ENCODE measurements at regions not wholly inside any gene's neighbourhood (a gene's known extent, or its start where the extent isn't known, plus 50 kb on each side); places are given as distances from the start of the nearest gene placed in this dataset.
"Not testable (repeated sequence)": the region's sequence is repeated elsewhere in the genome, so short reads cannot be mapped to it uniquely, and the experiment has no call there.

DNA sequence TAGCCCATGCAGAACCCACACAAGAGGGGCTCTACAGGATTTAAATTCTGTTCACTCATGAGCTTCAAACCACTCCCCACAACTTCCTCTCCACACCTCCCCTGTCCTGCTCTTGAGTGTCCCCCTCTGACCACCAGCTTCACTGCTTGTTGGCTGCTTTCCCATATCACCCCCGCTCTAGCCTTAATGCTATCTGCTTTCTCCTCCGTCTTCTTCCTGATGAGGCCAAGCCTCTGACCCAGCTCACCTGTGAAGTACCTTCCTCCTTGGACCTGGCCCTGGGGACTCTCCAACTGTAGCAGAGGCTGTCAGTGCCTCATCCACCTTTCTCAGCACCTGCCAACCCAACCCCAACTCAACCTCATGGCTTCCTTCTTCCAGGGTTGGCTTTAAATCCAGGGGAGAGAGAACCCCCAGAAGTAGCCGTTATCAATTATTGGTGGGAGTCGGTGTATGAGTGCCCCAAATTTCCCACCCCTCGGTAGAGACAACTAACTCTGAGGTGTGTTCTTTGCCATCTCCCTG, 174.8 kb downstream of the MINAR1 start:
- no peak for DNase-seq (ENCODE audit: low read depth)

- no peak for DNase-seq (ENCODE audit: low read depth)
These were observed 176.1 kb downstream of the MINAR1 start for GRCh38 chr15:79608066-79608864.

DNA sequence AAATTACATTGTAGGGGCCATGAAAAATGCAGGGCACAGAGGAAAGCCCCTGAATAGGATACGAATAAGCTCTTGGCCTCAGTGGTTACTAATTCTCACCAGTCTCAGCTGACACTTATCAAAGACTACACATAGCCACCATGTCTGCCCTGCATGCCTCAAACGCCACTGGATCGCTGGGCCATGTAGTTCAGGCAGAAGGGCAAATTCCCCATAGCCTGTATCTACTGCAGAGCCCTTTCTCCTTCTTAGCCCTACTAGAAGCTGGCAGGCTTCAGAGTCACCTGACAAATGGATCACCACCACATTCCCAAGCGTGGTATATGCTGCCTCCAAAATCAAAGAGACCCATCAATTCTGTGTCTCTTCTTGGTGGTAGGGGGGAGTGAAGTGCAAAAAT, 177.4 kb downstream of the MINAR1 start:
- DNase-seq (ENCODE audit: low read depth) = no peak

DNA sequence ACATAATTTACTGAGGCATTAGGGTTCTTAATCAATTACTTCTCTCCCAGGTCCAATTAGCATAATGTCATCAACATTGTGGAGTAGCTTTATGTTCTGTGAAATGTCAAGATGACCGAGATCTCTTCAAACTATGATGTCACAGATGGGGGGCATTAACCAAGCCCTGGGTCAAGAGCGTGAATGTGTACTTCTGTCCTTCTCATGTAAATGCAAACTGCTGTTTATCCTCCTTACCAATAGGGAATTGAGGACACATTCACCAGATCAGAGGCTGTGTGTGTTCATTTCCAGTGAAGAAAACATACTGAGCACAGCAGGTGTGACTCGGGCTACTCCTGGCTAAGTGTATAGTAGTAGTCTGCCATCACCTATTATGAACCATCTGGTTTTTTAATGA, 177.9 kb downstream of the MINAR1 start:
- no peak for DNase-seq (ENCODE audit: low read depth)

DNA sequence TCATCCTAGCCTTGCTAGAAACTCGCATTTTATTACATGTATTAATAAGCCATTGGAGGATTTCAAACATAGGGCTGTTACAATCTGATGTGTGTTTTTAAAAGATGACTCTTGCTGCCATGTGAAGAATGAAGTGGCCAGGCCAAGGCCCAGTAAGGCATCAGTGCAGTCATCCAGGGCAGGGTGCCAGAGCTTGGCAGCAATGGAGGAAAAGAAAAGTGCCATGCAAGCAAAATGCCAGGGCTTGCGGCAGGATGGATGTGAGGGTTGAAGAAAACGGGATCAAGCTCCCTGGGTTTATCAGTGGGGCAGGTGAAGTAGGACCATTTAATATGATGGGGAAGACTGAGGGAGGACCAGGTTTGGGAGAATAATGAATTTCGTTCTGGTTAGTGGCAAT, 183.6 kb downstream of the MINAR1 start:
- DNase-seq (ENCODE audit: low read depth) = no peak

DNA sequence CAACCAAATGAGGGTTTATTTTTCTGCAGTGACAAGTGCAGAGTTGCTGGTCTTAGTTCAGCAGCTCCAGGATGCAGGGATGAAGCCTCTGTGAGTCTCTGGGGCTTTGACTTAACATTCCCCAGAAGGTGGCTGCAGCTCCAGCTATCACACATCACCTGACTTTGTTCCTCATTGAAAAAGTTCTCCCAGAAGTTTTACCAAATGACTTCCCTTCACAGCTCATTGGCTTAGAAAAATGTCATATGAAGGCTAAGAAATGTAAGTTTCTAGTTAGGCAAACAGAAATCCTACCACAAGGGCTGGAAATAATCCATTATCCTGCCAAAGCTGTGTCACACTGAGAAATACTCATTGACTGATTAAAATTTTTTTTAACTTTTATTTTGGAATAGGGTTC, 184.9 kb downstream of the MINAR1 start:
- DNase-seq (ENCODE audit: low read depth) = no peak

DNA sequence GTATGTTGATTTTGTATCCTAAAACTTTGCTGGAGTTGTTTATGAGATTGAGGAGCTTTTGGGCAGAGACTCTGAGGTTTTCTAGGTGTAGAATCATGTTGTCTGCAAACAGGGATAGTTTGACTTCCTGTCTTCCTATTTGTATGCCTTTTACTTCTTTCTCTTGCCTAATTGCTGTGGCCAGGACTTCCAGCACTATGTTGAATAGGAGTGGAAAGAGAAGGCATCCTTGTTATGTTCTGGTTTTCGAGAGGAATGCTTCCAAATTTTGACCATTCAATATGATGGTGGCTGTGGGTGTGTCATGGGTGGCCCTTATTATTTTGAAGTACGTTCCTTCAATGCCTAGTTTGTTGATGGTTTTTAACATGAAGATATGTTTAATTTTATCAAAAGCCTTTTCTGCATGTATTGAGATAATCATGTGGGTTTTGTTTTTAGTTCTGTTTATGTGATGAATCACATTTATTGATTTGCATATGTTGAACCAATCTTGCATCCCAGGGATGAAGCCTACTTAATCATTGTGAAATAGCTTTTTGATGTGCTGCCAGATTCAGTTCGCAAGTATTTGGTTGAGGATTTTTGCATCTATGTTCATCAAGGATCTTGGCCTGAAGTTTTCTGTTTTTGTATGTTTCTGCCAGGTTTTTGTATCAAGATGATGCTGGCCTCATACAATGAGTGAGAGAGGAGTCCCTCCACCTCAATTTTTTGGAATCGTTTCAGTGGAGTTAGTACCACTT, 188.1 kb downstream of the MINAR1 start:
- no peak for DNase-seq (ENCODE audit: low read depth)

DNA sequence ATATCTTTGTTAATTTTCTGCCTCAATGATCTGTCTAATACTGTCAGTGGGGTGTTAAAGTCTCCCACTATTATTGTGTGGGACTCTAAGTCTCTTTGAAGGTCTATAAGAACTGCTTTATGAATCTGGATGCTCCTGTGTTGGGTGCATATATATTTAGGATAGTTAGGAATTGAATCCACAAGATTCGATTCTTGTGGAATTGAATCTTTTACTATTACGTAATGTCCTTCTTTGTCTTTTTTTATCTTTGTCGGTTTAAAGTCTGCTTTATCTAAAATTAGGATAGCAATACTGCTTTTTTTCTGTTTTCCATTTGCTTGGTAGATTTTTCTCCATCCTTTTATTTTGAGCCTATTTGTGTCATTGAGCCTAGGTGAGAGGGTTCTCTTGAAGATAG, 189.7 kb downstream of the MINAR1 start:
- DNase-seq (ENCODE audit: low read depth) = not testable (repeated sequence)

GRCh38 chr15:79623488-79623887, 191.4 kb downstream of the MINAR1 start:
- DNase-seq (ENCODE audit: low read depth) = no peak

DNA sequence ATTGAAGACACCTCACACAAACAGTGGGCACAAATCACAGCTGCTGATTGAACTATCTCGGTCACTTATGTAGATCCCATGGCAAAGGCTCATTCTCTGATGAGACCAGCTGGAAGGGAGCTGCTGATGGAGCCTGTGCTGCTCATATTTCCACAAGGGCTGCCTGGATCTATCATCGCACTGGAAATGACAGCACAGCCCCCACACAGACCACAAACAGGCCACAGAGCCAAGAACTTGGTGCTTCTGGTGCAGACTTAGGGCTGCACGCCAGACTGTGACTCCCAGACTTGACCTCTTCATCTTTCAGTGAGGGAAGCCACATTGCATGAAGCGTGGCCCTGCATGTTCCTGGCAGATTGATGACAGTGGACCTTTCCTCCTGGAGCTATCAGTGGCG, 197.6 kb downstream of the MINAR1 start:
- no peak for DNase-seq (ENCODE audit: low read depth)

GRCh38 chr15:79632457-79632856, 200.3 kb downstream of the MINAR1 start:
- DNase-seq (ENCODE audit: low read depth) = no peak

DNA sequence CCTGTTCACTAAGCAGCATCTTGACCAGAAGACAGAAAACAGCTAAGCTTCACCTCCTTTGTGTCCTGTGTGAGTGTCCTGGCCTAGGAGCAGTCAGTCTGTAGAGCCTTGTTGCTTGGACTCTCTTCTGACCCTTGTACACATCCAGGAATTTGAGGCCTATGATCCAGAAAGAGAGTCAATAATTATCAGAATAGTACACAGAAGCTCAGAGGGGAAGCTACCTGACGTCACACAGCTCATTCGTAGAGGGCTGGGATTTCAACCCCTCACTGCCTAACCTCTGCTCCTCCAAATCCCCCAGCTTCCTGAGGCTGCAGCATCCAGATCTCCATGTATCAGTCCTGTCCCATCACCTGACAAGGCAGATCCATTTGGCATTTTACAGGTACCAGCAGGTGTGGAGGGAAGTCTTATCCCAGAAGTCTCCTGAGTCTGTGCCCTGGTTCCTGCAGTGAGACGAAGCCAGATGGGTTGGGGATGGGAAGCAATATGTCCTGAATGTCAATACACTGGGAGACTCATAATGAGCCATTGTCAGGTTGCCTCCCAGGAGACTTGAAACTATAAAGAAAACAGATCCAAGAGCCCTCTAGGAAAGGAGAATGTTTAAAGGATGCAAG, 203.1 kb downstream of the MINAR1 start:
- DNase-seq (ENCODE audit: low read depth) = no peak

- no peak for DNase-seq (ENCODE audit: low read depth)
These were observed 203.9 kb downstream of the MINAR1 start for GRCh38 chr15:79635897-79636561.

- DNase-seq (ENCODE audit: low read depth) = no peak
These were observed 208.1 kb downstream of the MINAR1 start for GRCh38 chr15:79640206-79640605.

DNA sequence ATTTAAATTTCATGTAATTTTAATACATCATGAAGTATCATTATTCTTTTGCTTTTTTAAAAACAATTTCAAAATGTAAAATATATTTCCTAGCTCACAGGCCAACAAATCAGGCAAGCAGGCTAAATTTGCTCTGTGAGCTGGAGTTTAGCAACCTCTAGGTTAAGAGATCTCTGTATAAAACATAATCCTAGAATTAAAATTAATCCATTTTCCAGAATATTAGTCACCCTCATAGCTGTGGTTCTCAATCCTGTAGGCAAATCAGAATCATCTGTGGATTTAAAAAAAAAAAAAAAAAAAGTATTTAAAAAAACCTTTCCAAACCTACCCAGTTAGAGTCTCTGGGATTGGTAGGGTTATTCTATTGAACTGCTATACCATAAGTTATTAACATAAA, 209.7 kb downstream of the MINAR1 start:
- DNase-seq (ENCODE audit: low read depth) = no peak

GRCh38 chr15:79643393-79643792, 211.3 kb downstream of the MINAR1 start:
- DNase-seq (ENCODE audit: low read depth) = no peak

DNA sequence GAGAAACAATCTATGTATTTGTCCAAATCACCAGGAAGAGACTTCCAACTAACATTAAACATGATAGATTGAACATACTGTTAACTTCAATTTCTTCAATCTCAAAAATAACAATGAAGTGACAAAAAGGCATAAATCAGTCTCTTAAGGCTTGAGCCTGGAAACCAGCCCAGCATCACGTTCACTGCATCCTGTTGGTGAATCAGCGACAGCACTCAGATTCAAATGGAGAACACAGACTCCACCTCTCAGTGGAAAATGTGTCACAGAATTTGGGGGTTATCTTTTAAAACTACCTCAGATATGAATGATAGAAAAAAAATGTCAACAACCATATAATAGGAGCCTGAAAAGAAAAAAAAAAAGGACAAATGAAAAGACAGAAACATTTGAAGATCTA, 212.0 kb downstream of the MINAR1 start:
- no peak for DNase-seq (ENCODE audit: low read depth)

- not testable (repeated sequence) for DNase-seq (ENCODE audit: low read depth)
These were observed 220.8 kb downstream of the MINAR1 start for GRCh38 chr15:79652972-79653371.

GRCh38 chr15:79653533-79653932, 221.4 kb downstream of the MINAR1 start:
- DNase-seq (ENCODE audit: low read depth) = no peak

GRCh38 chr15:79656151-79657000, 224.2 kb downstream of the MINAR1 start:
- DNase-seq (ENCODE audit: low read depth) = no peak

DNA sequence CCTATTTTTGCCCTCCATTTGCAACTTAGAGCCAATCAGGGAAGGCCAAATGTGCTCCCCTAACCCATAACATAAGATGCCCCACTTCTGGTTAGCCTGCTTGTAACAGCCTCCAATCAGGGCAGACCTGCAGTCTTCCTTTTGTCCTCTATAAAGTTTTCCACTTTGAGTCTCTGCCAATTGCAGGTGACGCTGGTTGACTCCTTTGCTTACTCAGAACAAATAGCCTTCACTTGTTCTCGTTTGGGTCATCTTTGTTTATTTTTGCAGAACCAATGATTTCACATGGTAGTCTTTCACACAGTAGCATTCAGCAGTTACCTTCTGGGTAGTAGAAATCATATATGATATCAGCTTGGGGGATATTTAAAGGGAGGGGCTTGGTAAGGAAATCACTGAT, 225.6 kb downstream of the MINAR1 start:
- no peak for DNase-seq (ENCODE audit: low read depth)
